ENCODE measurements at regions not wholly inside any gene's neighbourhood (a gene's known extent, or its start where the extent isn't known, plus 50 kb on each side); places are given as distances from the start of the nearest gene placed in this dataset.
"Not testable (repeated sequence)": the region's sequence is repeated elsewhere in the genome, so short reads cannot be mapped to it uniquely, and the experiment has no call there.

DNA sequence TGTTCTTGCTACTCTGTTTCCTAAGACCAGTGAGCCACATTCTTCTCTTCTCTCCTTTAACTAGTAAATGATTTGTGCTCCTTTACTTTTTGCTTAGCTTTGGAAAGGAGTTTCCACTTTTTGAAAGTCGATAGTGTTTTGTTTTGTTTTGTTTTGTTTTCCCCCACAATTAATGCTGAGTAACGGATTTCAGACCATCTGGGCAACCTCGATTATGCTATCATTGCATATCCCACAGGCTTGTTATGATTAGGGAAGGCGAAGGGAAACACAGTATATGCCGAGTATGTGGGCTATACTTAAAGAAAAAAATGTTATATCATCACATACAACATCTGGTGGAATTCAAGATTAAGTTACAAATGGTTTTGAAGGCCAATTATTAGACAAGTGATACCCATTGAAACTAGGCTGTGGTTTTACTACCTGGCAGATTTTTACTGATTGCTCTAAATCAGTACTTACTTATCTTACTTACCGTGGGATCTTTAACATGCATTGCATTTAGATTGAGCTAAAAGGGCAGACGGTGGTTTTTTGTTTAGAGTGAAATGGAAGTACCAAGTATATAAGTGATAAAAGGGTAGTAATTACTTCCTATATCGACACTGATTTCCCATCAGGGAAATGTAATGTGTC is 361.3 kb upstream of the SOX9 start:
- FAIRE-seq (no peak), DNase-seq (ENCODE audit: insufficient read length, low spot score) (no peak)

DNA sequence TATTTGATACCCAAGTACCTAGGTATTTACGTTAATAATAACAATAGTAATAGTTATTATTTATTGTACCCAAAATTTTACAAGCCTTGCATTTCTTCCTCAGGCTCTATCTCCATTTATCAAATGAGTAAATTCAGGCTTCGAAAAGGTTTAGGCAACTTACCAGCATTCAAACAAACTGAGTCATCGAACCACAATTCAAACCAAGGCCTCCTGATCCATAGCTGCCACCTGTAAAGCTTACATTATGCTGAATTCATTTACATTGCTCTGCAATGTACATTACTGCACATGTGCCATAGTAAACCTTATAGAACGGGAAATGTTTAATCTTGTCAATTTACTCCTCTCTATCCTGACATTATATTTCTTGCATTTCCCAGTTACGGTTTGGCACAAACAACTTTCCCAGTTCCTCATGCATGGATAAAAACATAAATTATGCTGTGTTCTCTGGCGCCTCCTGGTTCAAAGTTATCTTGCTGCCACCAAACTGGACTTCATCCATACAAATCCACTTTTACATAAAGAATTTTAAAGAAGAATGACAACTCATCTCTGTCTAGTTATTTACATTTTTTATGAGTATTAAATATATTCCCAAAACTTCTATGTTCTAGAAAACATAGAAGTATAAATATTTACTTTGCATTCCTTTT is 360.6 kb upstream of the SOX9 start:
- FAIRE-seq (peak; percentile 70), DNase-seq (ENCODE audit: insufficient read length, low spot score) (no peak)

DNA sequence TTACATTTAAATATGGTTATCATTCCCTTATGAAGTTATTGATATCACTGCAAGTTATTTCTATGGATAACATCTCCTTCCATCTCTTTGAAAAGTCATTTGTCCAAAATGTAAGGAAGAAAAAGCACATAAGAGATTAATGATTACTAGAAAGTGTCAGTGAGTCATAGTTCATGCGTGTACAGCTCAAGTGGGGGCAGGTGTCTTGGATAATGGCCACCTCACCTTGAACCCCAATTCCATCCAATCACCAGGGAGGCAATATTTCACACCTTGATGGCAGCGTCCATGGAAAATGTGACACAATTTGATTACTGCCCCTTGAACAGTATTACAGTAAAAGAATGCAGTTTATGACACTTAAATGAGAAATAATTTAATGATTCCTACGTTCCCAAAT is 358.3 kb upstream of the SOX9 start:
- FAIRE-seq: no peak
- no peak for DNase-seq (ENCODE audit: insufficient read length, low spot score)

DNA sequence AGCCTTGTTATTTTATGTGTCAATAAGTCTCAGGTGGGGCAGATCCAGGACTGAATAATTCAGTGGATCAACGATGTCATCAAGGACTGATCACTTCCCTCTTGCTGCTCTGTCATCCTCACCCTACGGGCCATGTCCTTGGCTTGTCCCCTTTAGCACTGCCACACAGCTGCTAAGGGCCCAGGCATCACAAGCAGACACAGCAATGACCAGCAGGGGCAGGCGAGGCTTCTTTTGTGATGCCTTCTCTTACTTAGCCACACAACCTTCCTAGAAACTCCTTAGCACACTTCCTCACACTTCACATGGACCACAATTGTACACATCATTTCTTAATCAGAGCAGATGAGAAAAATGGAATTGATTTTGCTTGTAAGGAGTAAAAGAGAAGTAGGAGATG is 356.3 kb upstream of the SOX9 start:
- no peak for DNase-seq (ENCODE audit: insufficient read length, low spot score)
- peak; percentile 66 for FAIRE-seq

DNA sequence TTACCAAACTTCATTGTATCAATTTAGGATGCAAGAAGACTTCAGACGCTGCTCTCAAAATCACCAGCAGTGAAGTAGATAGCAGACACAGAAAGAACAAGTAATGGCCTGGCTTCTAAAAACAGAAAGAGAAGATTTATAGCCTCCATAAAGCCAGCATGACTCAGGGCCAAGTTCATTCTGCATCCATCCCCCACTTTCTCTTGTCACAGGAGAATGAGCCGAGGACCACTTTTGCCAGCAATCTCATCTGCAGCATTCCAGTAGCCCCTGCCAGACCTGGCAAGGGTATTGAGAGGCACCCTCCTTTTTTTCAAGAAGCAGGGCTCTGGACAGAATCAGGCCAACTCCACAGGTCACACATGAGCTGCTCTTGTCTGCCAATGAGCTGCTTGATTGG is 355.4 kb upstream of the SOX9 start:
- FAIRE-seq (no peak), DNase-seq (ENCODE audit: insufficient read length, low spot score) (peak; percentile 17)

DNA sequence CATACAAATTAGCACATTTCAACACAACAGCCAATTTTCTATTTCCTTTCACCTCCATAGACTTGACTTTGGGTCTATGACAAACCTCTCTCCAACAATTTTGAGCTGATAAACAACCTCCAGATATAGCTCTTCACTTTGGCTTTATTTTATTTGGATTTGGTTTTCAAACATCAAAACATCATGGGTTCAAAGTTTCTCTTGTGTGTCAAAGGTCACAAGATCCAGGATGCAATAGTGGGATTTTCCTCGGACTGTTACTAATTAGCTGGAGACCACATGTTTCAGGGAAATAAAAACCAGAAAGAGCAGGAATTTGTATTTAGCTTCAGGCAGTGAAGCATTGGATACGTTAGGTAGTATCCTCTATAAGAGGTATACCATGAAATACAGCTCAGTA is 351.0 kb upstream of the SOX9 start:
- FAIRE-seq: no peak
- DNase-seq (ENCODE audit: insufficient read length, low spot score): no peak

DNA sequence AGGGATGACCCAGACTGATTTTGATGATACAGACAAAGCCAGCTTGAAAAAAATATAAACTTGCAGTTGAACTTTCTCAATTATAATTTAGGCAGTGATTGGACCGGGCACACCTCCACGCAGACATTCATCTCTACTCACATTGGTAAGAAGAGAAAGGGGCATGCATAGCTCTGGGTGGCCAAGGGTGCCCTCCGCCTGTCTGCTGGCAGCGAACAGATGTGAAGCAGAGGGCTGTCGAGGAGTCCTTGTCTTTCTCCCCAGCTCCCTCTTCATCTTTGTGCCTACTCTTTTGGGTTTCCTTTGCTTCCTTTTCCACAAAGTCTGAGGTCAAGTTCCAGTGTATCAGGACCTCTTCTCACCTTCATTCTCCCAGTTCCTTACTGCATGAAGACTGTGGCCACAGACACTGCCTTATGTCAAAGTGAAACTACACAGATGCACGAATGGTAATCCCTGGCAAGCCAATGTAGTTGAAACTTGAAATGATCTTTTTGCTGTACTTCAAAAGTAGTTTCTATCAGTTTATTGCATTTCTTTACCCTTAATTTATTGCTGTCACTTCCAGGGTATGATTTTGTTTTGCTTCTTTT is 343.7 kb upstream of the SOX9 start:
- no peak for DNase-seq (ENCODE audit: insufficient read length, low spot score)
- peak; percentile 31 for FAIRE-seq

DNA sequence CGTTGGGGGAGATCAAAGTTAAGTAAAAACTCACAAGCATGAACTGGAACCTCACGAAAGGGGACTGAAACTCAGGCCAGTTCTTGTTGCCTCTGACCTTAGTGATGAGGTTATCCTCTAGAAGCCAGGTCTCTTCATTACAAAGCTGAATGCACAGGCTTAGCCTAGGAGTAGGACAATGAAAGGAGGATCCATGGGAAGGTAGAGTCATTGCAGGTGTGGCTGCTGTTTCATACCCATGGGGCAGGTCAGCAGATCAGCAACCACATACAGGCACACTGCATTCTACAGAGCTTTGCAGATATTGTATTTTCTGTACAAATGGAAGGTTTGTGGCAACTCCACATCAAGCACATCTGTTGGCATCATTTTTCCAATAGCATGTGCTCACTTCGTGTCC is 341.3 kb upstream of the SOX9 start:
- no peak for FAIRE-seq
- no peak for DNase-seq (ENCODE audit: insufficient read length, low spot score)

DNA sequence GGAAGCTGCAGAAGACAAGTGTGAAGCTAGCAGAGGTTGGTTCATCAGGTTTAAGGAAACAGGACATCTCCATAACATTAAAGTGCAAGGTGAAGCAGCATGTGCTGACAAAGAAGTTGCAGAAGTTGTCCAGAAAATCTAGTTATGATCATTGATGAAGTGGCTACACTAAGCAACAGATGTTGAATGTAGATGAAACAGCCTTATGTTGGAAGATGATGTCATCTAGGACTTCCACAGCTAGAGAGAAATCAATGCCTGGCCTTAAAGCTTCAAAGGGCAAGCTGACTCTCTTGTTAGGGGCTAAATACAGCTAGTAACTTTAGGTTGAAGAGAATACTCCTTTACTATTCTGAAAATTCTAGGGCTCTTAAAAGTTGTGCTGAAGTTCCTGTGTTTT is 340.2 kb upstream of the SOX9 start:
- FAIRE-seq (no peak), DNase-seq (ENCODE audit: insufficient read length, low spot score) (no peak)

DNA sequence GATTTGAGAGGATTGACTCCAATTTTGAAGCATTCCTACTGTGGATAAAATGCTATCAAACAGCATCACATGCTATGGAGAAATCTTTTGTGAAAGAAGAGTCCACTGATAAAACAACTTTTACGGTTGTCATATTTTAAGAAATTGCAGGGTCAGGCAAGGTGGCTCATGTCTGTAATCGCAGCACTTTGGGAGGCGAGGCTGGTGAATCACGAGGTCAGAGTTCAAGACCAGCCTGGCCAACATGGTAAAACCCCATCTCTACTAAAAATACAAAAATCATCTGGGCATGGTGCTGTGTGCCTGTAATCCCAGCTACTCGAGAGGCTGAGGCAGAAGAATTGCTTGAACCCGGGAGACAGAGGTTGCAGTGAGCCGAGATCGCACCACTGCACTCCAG is 338.8 kb upstream of the SOX9 start:
- DNase-seq (ENCODE audit: insufficient read length, low spot score): not testable (repeated sequence)

DNA sequence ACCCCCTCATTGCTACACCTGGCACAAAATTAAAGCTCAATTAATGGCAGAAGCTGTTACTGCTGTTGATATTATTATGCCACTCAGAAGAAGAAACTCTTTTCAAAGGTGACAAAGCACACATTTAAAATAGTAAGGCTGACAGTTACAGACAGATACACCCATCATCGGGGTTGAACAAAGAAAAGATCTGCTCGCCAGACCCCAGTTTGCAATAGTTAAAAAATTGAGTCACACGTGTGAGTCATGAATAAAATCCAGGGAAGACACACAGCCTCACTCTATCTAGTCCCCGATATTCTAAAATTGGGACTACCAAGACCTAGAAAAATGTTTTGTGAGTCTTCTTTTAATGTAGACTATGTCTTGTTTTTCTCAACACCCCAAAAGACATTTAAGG is 330.0 kb upstream of the SOX9 start:
- DNase-seq (ENCODE audit: insufficient read length, low spot score): peak; percentile 19
- no peak for FAIRE-seq

More for the DNA sequence above, 338.8 kb upstream of the SOX9 start:
- not testable (repeated sequence) for FAIRE-seq

DNA sequence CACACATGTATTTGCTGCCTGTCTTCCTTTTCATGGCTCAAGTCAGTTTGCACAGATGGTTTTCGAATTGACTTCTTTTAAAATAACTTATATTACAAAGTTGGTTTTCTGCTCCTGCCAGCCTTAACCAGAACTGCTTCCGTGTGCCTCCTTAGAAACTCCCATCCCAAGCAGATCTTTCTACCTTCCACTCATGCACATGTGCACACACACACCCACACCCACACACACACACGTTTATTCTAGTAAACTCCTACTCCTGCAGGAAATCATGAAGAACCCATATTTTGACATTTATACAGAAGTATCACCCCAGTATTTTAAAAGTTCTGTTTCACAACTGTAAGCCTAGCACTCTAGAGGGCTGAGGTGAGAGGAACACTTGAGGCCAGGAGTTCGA is 329.5 kb upstream of the SOX9 start:
- FAIRE-seq (no peak), DNase-seq (ENCODE audit: insufficient read length, low spot score) (no peak)

DNA sequence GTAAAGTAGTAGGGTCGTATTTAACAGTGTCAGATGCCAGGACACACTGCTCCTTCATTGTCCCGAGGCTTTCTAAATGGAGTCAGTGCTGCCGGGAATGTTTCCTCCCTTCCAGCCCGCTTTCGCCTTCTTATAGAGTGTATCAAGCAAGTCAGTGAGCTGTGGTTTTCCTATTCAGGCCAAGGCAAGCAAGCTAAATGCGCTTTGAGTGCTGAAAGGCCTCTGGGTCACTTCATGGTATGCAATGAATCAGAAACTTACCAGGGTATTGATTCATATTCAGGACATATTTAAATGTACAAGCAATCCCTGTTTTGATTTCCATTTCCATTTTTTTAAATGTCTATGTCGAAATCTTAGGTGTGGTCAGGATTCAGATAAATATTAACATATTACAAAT is 327.9 kb upstream of the SOX9 start:
- DNase-seq (ENCODE audit: insufficient read length, low spot score) (peak; percentile 51), FAIRE-seq (peak; percentile 23)

DNA sequence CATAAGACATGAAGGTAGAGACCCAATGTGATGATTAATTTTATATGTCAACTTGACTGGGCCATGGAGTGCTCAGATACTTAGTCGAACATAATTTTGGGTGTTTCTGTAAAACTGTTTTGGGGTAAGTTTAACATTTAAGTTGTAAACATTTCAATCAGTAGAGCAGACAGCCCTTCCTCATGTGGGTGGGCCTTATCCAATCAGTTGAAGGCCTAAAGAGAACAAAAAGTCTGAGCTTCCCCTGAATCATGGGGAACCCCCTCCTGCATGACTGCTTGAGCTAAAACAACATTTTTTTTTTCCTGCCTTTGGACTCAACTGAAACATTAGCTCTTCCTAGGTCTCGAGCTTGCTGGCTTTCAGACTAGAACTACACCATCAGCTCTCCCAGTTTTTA is 327.3 kb upstream of the SOX9 start:
- FAIRE-seq (no peak), DNase-seq (ENCODE audit: insufficient read length, low spot score) (no peak)

DNA sequence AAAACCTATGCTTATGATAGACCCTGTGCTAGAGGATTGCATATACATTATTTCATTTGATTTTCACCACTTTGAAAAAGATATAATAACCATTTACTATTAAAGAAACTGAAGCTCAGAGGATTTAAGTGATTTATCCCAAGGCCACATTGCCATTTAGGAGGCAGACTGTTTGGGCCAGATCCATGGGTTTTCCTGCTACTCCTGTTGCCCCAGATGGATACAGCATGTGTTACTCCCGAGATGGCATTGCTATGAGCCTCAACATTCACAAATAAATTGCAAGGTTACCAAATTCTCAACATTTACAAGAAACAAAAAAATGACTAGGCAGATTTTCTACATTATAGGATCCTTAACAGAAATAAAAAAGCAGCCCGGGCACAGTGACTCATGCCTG is 322.1 kb upstream of the SOX9 start:
- DNase-seq (ENCODE audit: insufficient read length, low spot score): no peak
- FAIRE-seq: no peak

DNA sequence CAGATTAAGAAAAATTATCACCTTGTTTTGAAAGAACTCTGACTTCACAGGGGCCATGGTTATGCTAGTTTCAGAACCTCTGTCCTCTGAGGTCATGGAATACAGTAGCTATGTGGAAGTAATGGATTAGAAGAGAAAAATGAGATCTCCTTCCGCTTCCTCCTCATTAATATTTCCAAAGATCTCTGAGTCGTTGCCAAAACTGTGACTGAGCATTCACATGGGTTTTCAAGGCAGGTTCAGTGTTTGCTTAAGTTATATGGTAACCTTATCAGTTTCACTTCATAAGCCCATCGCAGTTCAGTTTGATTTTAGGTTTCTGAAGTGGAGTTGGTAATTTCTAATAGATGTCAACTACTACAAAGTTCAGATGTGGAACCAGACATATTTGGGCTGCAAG is 321.2 kb upstream of the SOX9 start:
- FAIRE-seq (no peak), DNase-seq (ENCODE audit: insufficient read length, low spot score) (no peak)

DNA sequence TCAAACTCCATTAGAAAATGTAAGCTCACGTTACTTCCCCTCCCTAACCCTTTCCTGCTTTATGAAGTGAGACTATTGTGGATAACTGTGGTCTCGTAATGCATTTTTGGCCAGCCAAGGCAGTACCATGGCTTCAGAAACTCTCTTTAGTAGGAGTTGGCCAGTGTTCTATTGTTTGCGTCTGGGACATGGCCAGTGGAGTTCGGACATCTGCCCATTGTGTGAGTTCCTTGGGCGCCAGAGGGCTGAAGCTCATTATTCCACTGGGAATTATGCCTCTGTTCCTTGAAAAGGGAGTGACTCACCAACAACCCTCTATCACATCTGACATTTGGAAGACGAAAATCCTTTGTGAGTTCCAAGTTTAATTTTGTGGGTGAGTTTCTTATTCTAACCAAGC is 319.5 kb upstream of the SOX9 start:
- FAIRE-seq (no peak), DNase-seq (ENCODE audit: insufficient read length, low spot score) (no peak)

DNA sequence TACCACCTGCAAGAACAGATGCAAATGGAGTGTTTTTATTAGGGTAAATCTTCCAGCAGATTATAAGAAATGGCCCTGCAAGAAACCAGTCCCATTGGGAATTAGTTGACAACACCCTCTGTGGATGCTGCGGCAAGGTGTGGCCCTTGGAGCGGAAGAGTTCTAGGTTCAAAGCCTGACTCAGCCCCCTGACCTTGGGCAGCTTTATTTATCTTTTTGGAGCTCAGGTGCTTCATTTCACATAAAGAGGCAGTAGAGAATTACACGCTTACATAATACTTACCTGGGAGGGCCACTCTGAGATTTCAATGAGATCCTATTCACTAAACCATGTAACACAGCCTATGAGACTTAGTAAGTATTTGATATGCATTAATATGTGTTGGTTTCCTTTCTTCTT is 318.2 kb upstream of the SOX9 start:
- DNase-seq (ENCODE audit: insufficient read length, low spot score): no peak
- no peak for FAIRE-seq

DNA sequence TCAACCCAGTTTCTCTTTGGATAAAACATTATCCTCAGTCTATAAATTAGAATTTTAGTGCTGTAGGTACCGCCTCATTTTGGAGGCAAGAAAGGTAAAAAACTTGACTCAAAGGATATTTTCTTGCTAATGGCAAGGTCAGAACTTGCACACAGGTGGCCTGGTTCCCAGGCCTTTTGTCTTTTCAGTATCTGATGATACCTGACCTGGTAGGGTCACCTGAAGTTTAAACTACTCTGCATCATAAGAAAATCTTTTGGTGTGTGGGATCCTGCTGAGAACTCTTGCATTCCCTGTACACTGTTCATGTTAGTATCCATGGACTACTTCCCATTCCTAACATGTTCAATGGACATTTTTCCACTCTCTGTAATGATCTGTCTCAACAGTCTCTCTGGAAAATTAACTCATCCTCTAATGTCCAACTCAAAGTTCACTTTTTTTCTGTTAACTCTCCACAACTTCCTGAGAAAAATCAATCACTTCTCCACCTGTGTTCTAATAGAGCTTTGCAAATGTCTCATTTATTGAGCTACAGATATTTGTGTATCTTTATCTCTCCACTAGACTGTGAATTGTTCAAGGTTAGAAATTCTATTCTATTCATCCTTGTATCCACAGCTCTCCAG is 317.1 kb upstream of the SOX9 start:
- FAIRE-seq (no peak), DNase-seq (ENCODE audit: insufficient read length, low spot score) (no peak)

DNA sequence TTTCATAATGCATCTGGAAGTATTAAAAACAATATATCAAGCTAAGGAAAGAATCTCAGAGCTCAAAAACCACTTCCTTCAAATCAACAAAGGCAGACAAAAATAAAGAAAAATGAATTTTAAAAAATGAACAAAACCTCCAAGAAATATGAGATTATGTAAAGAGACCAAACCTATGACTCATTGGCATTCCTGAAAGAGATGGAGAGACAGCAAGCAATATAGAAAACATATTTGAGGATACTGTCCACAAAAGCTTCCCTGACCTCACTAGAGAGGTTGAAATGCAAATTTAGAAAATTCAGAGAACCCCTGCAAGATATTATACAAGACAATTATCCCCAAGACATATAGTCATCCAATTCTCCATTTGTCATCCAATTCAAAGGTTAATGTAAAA is 311.3 kb upstream of the SOX9 start:
- DNase-seq (ENCODE audit: insufficient read length, low spot score) (no peak), FAIRE-seq (no peak)

DNA sequence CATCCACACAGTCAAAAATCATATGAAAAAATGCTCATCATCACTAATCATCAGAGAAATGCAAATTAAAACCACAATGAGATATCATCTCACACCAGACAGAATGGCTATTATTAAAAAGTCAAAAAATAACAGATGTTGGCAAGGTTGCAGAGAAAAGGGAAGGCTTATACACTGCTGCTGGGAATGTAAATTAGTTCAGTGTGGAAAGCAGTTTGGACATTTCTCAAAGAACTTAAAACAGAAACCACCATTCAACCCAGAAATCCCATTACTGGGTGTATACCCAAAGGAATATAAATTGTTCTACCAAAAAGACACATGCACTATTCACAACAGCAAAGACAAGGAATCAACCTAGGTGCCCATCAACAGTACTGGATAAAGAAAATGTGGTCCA is 307.0 kb upstream of the SOX9 start:
- FAIRE-seq; DNase-seq (ENCODE audit: insufficient read length, low spot score): not testable (repeated sequence)

DNA sequence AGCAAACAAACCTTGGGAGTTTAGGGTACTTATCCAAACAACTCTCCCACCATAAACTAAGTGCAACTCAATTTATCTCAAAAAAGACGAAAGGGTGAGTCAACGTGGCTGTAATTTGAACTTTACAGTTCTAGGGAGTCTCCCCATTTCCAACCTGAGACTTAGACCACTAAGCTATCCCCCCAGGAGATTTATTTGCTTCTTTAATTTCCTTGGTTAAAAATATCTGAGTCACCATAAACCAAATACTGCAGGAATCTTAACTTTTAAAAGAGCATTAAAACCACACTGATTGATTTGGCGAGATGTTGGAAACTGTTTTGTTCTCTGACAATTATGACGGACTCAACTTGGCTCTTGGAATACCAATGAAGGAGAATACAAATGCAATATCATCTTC is 299.3 kb upstream of the SOX9 start:
- DNase-seq (ENCODE audit: insufficient read length, low spot score) (no peak), FAIRE-seq (no peak)
